ENCODE measurements at regions not wholly inside any gene's neighbourhood (a gene's known extent, or its start where the extent isn't known, plus 50 kb on each side); places are given as distances from the start of the nearest gene placed in this dataset.
A peak's percentile ranks its signal among the peaks of the same experiment; 100 is the strongest.

DNA sequence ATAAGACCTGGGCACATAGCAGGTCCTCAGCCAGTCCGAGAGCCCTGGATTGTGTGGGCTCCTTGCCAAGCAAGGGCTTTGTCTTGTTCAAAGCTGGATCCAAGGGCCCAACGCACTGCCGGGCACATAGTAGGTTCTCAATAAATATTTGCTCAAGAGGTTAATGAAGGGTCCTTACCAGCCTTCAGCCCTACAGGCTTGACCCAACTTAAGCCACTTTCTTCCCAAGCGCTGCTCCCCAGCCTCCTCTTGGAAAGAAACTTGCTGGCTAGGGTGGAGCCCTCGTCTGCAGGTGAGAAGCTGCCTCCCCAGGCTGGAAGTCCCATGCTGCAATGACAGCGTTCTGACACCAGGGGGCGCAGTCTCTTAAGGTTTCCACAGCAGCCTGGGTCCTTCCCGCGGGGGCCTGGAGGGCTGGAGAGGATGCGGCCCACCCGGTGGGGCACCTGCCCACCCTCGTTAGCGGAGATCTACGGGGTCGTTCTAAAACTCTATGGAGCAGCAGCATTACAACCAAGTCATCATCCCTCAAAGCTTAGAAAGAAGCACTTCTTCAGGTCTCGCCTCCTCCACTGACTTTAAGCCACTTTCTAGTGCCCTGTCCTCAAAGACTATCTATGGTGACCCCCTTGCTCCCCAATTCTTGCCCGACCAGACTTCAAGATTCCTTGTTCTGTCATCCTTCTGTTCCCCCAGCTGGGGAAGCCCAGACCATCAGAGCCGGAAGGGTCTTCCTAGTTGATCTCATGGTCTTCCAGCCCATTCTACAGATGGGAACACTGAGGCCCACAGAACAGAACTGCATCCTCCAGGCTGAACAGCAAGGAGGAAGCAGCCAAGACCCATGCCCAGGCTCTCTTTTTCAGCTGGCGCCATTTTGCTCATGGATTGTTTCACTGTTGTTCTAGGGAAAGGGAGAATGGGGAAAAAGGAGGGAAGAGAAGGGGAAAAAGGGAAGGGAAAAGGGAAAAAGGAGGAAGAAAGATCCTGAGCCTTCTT is 115.4 kb downstream of the LHX2 start:
- TF ChIP-seq, protein P1, sequence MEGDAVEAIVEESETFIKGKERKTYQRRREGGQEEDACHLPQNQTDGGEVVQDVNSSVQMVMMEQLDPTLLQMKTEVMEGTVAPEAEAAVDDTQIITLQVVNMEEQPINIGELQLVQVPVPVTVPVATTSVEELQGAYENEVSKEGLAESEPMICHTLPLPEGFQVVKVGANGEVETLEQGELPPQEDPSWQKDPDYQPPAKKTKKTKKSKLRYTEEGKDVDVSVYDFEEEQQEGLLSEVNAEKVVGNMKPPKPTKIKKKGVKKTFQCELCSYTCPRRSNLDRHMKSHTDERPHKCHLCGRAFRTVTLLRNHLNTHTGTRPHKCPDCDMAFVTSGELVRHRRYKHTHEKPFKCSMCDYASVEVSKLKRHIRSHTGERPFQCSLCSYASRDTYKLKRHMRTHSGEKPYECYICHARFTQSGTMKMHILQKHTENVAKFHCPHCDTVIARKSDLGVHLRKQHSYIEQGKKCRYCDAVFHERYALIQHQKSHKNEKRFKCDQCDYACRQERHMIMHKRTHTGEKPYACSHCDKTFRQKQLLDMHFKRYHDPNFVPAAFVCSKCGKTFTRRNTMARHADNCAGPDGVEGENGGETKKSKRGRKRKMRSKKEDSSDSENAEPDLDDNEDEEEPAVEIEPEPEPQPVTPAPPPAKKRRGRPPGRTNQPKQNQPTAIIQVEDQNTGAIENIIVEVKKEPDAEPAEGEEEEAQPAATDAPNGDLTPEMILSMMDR (IDR thresholded peaks at IDR 0.05; ENCODE audit: low read depth, low read length, missing input control) = peak; percentile 93
- TF ChIP-seq EGR1 (IDR thresholded peaks at IDR 0.05; ENCODE audit: low read depth in 2 of 2) = no peak
- no peak for TF ChIP-seq FOXA1 (IDR thresholded peaks at IDR 0.05)
- no peak for TF ChIP-seq GABPA (IDR thresholded peaks at IDR 0.05 in 1 of 2, conservative IDR thresholded peaks at IDR 0.05 in 1 of 2)
- no peak for TF ChIP-seq YY1 (IDR thresholded peaks at IDR 0.05)
- TF ChIP-seq JUND (IDR thresholded peaks at IDR 0.05) = no peak
- no peak for TF ChIP-seq TAF1 (conservative IDR thresholded peaks at IDR 0.05)
- peak; percentile 91 to 96 for TF ChIP-seq RAD21 (IDR thresholded peaks at IDR 0.05)
- TF ChIP-seq, protein P2, sequence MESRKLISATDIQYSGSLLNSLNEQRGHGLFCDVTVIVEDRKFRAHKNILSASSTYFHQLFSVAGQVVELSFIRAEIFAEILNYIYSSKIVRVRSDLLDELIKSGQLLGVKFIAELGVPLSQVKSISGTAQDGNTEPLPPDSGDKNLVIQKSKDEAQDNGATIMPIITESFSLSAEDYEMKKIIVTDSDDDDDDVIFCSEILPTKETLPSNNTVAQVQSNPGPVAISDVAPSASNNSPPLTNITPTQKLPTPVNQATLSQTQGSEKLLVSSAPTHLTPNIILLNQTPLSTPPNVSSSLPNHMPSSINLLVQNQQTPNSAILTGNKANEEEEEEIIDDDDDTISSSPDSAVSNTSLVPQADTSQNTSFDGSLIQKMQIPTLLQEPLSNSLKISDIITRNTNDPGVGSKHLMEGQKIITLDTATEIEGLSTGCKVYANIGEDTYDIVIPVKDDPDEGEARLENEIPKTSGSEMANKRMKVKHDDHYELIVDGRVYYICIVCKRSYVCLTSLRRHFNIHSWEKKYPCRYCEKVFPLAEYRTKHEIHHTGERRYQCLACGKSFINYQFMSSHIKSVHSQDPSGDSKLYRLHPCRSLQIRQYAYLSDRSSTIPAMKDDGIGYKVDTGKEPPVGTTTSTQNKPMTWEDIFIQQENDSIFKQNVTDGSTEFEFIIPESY (IDR thresholded peaks at IDR 0.05) = no peak

All from liver (tissue), 3 donors.